ENCODE measurements at regions not wholly inside any gene's neighbourhood (a gene's known extent, or its start where the extent isn't known, plus 50 kb on each side); places are given as distances from the start of the nearest gene placed in this dataset.

DNA sequence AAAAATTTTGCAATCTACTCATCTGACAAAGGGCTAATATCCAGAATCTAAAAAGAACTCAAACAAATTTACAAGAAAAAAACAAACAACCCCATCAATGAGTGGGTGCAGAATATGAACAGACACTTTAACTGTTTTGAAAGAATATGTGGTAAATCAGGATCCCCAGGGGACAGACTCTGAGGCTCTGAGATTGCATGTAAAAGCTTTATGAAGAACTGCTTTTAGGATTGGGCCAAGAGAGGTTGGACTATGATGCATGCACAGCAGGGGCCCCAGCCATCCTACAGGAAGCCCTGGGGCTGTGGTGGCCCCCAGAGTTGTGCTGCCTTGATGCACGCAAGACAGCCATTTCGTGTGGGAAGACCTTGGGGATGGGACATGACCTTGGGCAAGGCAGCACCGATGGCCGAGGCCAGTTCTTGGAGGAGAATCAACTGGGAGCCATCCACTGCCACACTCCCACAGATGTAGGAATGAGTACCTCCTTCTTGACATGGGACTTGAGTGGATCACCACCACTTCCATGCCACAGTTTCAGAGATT is 298.1 kb upstream of the THBS1 start:
- Histone ChIP-seq H3K4me3 (no peak overlapping the region), H3K36me3 (no peaks in the 10 kb centered on the region), H3K27me3 (peaks cover 0 to 9% (median 0%) of the 10 kb centered on the region in 7 donors), H3K27ac (no peak overlapping the region), H3K4me1 (peaks cover 0 to 9% (median 0%) of the 10 kb centered on the region in 9 donors), H3K9me3 (peaks cover 0 to 8% (median 0%) of the 10 kb centered on the region in 11 donors)
- ATAC-seq (no peak), DNase-seq (no peak)
- 89 to 91% methylated on average over 4 of the region's 4 CpGs for WGBS, 2 donors
- TF ChIP-seq, protein P1, sequence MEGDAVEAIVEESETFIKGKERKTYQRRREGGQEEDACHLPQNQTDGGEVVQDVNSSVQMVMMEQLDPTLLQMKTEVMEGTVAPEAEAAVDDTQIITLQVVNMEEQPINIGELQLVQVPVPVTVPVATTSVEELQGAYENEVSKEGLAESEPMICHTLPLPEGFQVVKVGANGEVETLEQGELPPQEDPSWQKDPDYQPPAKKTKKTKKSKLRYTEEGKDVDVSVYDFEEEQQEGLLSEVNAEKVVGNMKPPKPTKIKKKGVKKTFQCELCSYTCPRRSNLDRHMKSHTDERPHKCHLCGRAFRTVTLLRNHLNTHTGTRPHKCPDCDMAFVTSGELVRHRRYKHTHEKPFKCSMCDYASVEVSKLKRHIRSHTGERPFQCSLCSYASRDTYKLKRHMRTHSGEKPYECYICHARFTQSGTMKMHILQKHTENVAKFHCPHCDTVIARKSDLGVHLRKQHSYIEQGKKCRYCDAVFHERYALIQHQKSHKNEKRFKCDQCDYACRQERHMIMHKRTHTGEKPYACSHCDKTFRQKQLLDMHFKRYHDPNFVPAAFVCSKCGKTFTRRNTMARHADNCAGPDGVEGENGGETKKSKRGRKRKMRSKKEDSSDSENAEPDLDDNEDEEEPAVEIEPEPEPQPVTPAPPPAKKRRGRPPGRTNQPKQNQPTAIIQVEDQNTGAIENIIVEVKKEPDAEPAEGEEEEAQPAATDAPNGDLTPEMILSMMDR (IDR thresholded peaks at IDR 0.05): no peak
- intact Hi-C loops (cut with DNase I): no loop called here

DNA sequence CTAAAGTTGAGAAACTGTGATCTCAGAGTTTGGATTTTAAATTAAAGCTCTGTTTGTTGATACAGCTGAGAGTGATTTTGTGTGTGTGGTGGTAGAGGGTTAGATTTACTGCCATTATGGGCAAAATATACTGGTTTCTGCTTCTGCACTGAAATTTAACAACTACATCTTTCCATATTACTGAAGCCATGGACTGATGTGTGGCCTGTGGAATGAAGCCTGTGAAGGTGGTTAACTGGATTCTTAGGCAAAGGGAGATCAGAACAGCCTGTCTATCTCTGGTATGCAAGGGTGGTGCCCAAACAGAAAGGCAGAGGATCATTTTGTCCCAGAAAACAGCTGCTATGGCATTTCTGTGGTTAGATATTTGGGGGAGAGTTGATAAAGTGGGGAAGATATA is 297.3 kb upstream of the THBS1 start:
- H3K4me1 ChIP-seq: peaks cover 0 to 9% (median 0%) of the 10 kb centered on the region in 9 donors
- DNase-seq (no peak), ATAC-seq (no peak)
- intact Hi-C loops (cut with DNase I): no loop called here
- H3K27me3 ChIP-seq: peaks cover 0 to 11% (median 0%) of the 10 kb centered on the region in 7 donors
- H3K36me3 ChIP-seq: no peaks in the 10 kb centered on the region
- no peak overlapping the region for H3K27ac ChIP-seq
- H3K9me3 ChIP-seq: peaks cover 0 to 8% (median 0%) of the 10 kb centered on the region in 11 donors
- no peak overlapping the region for H3K4me3 ChIP-seq
- TF ChIP-seq, protein P1 (IDR thresholded peaks at IDR 0.05): no peak

DNA sequence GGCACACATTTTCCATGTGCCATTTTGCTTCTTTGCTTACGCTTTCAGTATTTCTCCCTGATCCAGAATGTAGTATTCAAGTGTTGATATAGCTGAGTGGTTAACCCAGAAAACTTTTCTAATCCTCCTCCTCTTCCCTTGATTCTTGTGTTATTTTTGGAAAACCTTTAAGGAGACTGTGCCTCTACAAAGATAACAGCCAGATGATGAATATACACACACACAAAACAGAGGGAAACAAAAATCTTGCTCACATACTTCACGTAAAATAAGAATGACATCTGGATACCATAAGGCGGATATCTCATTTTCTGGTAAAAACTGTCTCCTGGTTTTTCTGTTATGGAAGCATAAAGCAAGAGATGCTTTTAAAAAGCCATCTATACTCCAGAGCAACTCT is 295.8 kb upstream of the THBS1 start:
- Histone ChIP-seq H3K27ac (no peak overlapping the region), H3K27me3 (peaks cover 0 to 11% (median 0%) of the 10 kb centered on the region in 7 donors), H3K4me1 (peaks cover 0 to 9% (median 0%) of the 10 kb centered on the region in 9 donors), H3K4me3 (no peak overlapping the region), H3K9me3 (peaks cover 0 to 8% (median 0%) of the 10 kb centered on the region in 11 donors), H3K36me3 (no peaks in the 10 kb centered on the region)
- WGBS, 2 donors: 77 to 79% methylated on average over 3 of the region's 3 CpGs
- TF ChIP-seq, protein P1 (IDR thresholded peaks at IDR 0.05): no peak
- no peak for ATAC-seq
- intact Hi-C loops (cut with DNase I): no loop called here
- DNase-seq: no peak

DNA sequence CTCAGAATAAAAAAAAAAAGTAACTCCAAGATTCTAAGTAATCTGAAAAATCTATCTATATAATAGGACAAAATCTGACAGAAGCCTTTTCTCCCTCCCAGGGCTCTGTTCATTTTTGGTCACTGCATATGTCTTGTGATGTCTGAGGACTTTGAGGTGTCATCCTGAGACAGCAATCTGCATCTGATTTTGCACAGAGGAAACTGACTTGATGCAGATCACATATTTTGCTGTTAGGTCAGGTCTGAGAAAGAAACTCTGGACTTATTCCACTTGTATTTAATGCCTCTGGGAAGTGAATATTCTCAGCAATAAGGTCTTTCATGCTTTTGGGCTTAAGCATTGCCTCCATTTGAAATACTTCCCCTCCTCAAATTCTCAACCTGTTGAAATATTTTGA is 295.2 kb upstream of the THBS1 start:
- ATAC-seq: no peak
- peaks cover 0 to 8% (median 0%) of the 10 kb centered on the region in 11 donors for H3K9me3 ChIP-seq
- intact Hi-C loops (cut with DNase I): no loop called here

More for the DNA sequence above, 295.2 kb upstream of the THBS1 start:
- TF ChIP-seq, protein P1 (IDR thresholded peaks at IDR 0.05): no peak
- no peak for DNase-seq
- H3K4me1 ChIP-seq: peaks cover 0 to 9% (median 0%) of the 10 kb centered on the region in 9 donors
- no peaks in the 10 kb centered on the region for H3K36me3 ChIP-seq
- no peak overlapping the region for H3K27ac ChIP-seq
- no peak overlapping the region for H3K4me3 ChIP-seq
- H3K27me3 ChIP-seq: peaks cover 0 to 11% (median 0%) of the 10 kb centered on the region in 7 donors

Measured in heart right ventricle (tissue), 16 donors.